PC-9 (cell line): ENCODE measurements at regions not wholly inside any gene's neighbourhood (a gene's known extent, or its start where the extent isn't known, plus 50 kb on each side); places are given as distances from the start of the nearest gene placed in this dataset.

Source experiments
- BruUV-seq: library from RNA; stranded (reverse); fragments of 400-500 nt; replicated peaks from 2 replicates; lab custom pipeline; 2021; lab: Mats Ljungman, UMichigan
- CTCF ChIA-PET: fragments of 300-600 bp; sonication (Branson Sonifier 250); formaldehyde crosslinking; loops from one replicate; lab custom pipeline; 2022; ENCODE audit warnings: antibody characterized with exemption; lab: Charles Lee
- POLR2A ChIA-PET: fragments of 300-600 bp; sonication (Branson Sonifier 250); formaldehyde crosslinking; loops from one replicate; lab custom pipeline; 2022; ENCODE audit warnings: antibody characterized with exemption; ENCODE audit not compliant: unreplicated experiment; lab: Charles Lee
- DNase-seq, 2 experiments: peaks; one replicate each; pipeline versions ENCODE4 v3.0.0 to v3.0.0-alpha.2; 2015 to 2022; ENCODE audit warnings: mixed read lengths in 1 of 2
- H2AFZ ChIP-seq: fragments of 200-600 bp; sonication (generic); 2 replicates; pipeline ENCODE4 v1.8.1; 2017; ENCODE audit warnings: antibody characterized with exemption
- H3F3A ChIP-seq: fragments of 200-600 bp; sonication (generic); 2 replicates; pipeline ENCODE4 v1.8.1; 2017; ENCODE audit warnings: antibody characterized with exemption, mild to moderate bottlenecking, low read depth; ENCODE audit not compliant: insufficient read depth
- H3K27ac ChIP-seq: fragments of 200-600 bp; sonication (generic); 2 replicates; pipeline ENCODE4 v1.6.1; 2016; ENCODE audit warnings: mixed run types
- H3K27me3 ChIP-seq: fragments of 200-600 bp; sonication (generic); 2 replicates; pipeline ENCODE4 v1.6.1; 2016; ENCODE audit warnings: low read depth, mixed run types; ENCODE audit not compliant: insufficient read depth
- H3K36me3 ChIP-seq: fragments of 200-600 bp; sonication (generic); 2 replicates; pipeline ENCODE4 v1.6.1; 2016; ENCODE audit warnings: low read depth, mixed run types
- H3K4me1 ChIP-seq: fragments of 200-600 bp; sonication (generic); replicated peaks from 2 replicates; pipeline ENCODE4 v1.6.1; 2016; ENCODE audit warnings: mixed run types; ENCODE audit not compliant: insufficient read depth
- H3K4me2 ChIP-seq: fragments of 200-600 bp; sonication (generic); 2 replicates; pipeline ENCODE4 v1.6.1; 2017; ENCODE audit warnings: mixed run types
- H3K4me3 ChIP-seq: fragments of 200-600 bp; sonication (generic); 2 replicates; pipeline ENCODE4 v1.6.1; 2016; ENCODE audit warnings: mixed run types
- H3K79me2 ChIP-seq: fragments of 200-600 bp; sonication (generic); 2 replicates; pipeline ENCODE4 v1.6.1; 2017; ENCODE audit warnings: low read depth, mixed run types
- H3K9me2 ChIP-seq: fragments of 200-600 bp; sonication (generic); 2 replicates; pipeline ENCODE4 v1.8.1; 2017; ENCODE audit warnings: mild to moderate bottlenecking; ENCODE audit not compliant: insufficient read depth
- H3K9me3 ChIP-seq: fragments of 200-600 bp; sonication (generic); 2 replicates; pipeline ENCODE4 v1.8.1; 2016; ENCODE audit warnings: low read depth; ENCODE audit not compliant: insufficient read depth
- H4K20me1 ChIP-seq: fragments of 200-600 bp; sonication (generic); 2 replicates; pipeline ENCODE4 v1.8.1; 2017; ENCODE audit not compliant: insufficient read depth
- EZH2 ChIP-seq: fragments of 200-600 bp; sonication (generic); IDR thresholded peaks from 2 replicates; pipeline ENCODE4 v1.8.0; 2017; ENCODE audit warnings: antibody characterized with exemption, low read depth
- intact Hi-C: fragments of 100-400 bp; cut with micrococcal nuclease; formaldehyde crosslinking; loops from one replicate; pipeline ENCODE4 v1.10.0; 2022; ENCODE audit not compliant: unreplicated experiment
- TF ChIP-seq, protein P1 (sequence below): fragments of 200-600 bp; sonication (generic); conservative IDR thresholded peaks from 2 replicates; pipeline ENCODE4 v1.6.1; 2017; ENCODE audit warnings: mixed run types, antibody characterized with exemption, mild to moderate bottlenecking, moderate library complexity

DNA sequence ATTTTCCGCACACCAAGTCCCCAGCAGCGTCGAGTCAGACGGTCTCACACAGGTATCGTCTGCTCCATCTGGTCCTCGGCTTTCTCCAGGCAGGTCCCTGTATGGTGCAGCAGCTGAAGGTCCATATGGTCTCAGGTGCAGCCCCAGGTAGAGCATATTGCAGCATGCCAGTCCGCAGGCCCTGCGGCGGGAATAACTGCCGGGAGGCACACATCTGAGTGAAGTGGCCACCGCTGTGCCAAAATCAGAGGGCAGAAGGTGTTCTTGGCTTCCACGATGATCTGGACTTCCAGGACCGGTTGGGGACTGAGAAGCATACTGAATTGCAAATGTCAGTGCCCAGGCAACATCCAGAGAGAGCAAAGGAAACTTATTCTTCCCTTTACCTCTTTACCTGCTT, 320.3 kb downstream of the RNF144A start:
- Histone ChIP-seq H3K4me3 (no peak overlapping the region), H3F3A (no peaks in the 10 kb centered on the region), H3K4me1 (no peaks in the 10 kb centered on the region), H3K9me3 (no peaks in the 10 kb centered on the region), H3K27ac (no peak overlapping the region), H3K36me3 (no peaks in the 10 kb centered on the region), H3K79me2 (no peaks in the 10 kb centered on the region), H4K20me1 (no peaks in the 10 kb centered on the region), H2AFZ (no peak overlapping the region), H3K9me2 (no peaks in the 10 kb centered on the region), H3K4me2 (no peak overlapping the region), H3K27me3 (peaks cover 29% of the 10 kb centered on the region; the same call in 1 of the 2 replicates)
- DNase-seq, result no peak
- CTCF ChIA-PET, result no interaction called here
- TF ChIP-seq, protein P1, sequence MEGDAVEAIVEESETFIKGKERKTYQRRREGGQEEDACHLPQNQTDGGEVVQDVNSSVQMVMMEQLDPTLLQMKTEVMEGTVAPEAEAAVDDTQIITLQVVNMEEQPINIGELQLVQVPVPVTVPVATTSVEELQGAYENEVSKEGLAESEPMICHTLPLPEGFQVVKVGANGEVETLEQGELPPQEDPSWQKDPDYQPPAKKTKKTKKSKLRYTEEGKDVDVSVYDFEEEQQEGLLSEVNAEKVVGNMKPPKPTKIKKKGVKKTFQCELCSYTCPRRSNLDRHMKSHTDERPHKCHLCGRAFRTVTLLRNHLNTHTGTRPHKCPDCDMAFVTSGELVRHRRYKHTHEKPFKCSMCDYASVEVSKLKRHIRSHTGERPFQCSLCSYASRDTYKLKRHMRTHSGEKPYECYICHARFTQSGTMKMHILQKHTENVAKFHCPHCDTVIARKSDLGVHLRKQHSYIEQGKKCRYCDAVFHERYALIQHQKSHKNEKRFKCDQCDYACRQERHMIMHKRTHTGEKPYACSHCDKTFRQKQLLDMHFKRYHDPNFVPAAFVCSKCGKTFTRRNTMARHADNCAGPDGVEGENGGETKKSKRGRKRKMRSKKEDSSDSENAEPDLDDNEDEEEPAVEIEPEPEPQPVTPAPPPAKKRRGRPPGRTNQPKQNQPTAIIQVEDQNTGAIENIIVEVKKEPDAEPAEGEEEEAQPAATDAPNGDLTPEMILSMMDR, result no peak
- no peak for TF ChIP-seq EZH2
- intact Hi-C loops, result no loop called here
- no TSS peak for BruUV-seq
- POLR2A ChIA-PET, result no interaction called here

DNA sequence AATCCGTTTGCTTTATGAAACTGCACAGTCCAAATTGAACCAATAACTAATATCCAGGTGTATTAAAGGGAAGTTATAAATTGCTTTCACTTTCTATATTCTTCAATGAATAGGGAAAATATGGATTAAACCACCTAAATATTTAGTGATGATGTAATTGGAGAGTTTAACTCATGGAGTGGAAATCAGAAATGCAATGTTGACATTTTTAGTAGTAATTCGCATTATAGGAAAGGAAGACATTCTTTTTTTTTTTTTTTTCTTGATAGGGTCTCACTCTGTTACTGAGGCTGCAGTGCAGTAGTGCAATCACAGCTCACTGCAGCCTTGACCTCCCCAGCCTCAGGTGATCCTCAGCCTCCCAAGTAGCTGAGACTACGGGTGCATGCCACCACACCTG, 321.9 kb downstream of the RNF144A start:
- Histone ChIP-seq H3K36me3 (no peaks in the 10 kb centered on the region), H3F3A (no peaks in the 10 kb centered on the region), H2AFZ (no peak overlapping the region), H3K9me3 (no peaks in the 10 kb centered on the region), H3K4me2 (no peak overlapping the region), H3K27ac (no peak overlapping the region), H3K27me3 (peaks cover 30% of the 10 kb centered on the region; the same call in 1 of the 2 replicates), H3K4me3 (no peak overlapping the region), H4K20me1 (no peaks in the 10 kb centered on the region), H3K9me2 (no peaks in the 10 kb centered on the region), H3K79me2 (no peaks in the 10 kb centered on the region), H3K4me1 (no peaks in the 10 kb centered on the region)
- POLR2A ChIA-PET, result no interaction called here
- CTCF ChIA-PET, result no interaction called here
- intact Hi-C loops, result no loop called here
- no TSS peak for BruUV-seq
- no peak for DNase-seq
- TF ChIP-seq EZH2, result no peak
- TF ChIP-seq, protein P1, result no peak

DNA sequence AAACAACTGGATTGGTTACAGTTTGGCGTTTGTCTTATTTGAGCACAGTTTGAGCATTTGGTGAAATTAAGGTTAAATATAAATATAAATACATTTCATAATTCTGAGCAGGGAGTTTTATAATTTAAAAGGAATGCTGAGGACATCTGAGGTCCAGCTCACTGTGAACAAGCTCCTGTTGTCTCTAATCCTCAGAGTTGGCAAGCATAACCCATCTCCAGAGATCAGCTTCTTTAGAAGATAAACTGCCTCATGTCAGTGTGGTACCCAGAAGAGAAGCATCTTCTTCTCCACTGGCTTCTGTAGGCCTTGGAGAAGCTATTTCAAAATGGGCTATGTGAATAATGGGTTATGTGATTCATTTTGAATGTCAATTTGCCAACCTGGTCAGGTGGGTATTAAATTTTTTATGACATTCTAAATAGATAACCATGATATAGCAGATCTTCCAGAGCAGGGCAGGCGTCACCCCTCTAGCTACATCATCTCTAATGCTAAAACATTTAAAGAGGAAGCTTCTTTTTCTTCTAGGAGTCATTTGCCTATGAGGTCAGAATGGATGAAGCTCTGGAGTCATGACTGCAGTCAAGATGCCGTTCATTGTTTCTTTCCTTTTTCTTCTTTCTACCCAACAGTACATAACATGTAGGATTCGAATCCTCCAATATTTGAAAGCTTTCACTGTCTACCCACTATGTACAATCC, 324.0 kb downstream of the RNF144A start:
- no peaks in the 10 kb centered on the region for H4K20me1 ChIP-seq
- no peak overlapping the region for H3K27ac ChIP-seq
- H3K4me3 ChIP-seq, result no peak overlapping the region
- no peaks in the 10 kb centered on the region for H3K36me3 ChIP-seq
- no peak for DNase-seq
- H3K27me3 ChIP-seq, result peaks cover 31% of the 10 kb centered on the region; the same call in 1 of the 2 replicates
- no peaks in the 10 kb centered on the region for H3K9me3 ChIP-seq
- no peaks in the 10 kb centered on the region for H3K9me2 ChIP-seq
- no peaks in the 10 kb centered on the region for H3F3A ChIP-seq
- H3K4me2 ChIP-seq, result no peak overlapping the region
- H3K4me1 ChIP-seq, result no peaks in the 10 kb centered on the region
- intact Hi-C loops, result no loop called here
- H2AFZ ChIP-seq, result no peak overlapping the region
- TF ChIP-seq, protein P1, result no peak
- no peak for TF ChIP-seq EZH2
- no peaks in the 10 kb centered on the region for H3K79me2 ChIP-seq
- no TSS peak for BruUV-seq
- CTCF ChIA-PET, result no interaction called here
- POLR2A ChIA-PET, result no interaction called here
